Omental fat pad (tissue), 3 donors: ENCODE measurements at regions not wholly inside any gene's neighbourhood (a gene's known extent, or its start where the extent isn't known, plus 50 kb on each side); places are given as distances from the start of the nearest gene placed in this dataset.

Source experiments
- ATAC-seq: fragments of 150-250 bp; one replicate; pipeline ENCODE4 v1.9.1; 2016; ENCODE audit warnings: mild to moderate bottlenecking, moderate library complexity; ENCODE audit not compliant: low FRiP score
- DNase-seq: peaks from one replicate; pipeline ENCODE4 v3.0.0-alpha.2; 2019; ENCODE audit warnings: low spot score
- CTCF ChIP-seq, 3 donors: fragments of 450-650 bp; IDR thresholded peaks; one replicate each; pipeline ENCODE4 v1.5.1; 2016 to 2017; ENCODE audit warnings: antibody characterized with exemption in 3 of 3, mild to moderate bottlenecking in 3 of 3, moderate library complexity in 2 of 3

- DNase-seq, result peak; percentile 12
These were observed 93.7 kb upstream of the ID2 start for GRCh38 chr2:8587920-8588830.

GRCh38 chr2:8588831-8589191, 93.0 kb upstream of the ID2 start:
- peak; percentile 6 for DNase-seq
- no peak for TF ChIP-seq CTCF (IDR thresholded peaks at IDR 0.05)
- ATAC-seq, result no peak

More at GRCh38 chr2:8587920-8588830, 93.7 kb upstream of the ID2 start:
- no peak for TF ChIP-seq CTCF (IDR thresholded peaks at IDR 0.05)
- ATAC-seq, result no peak

- TF ChIP-seq CTCF (IDR thresholded peaks at IDR 0.05), result no peak
- no peak for ATAC-seq
- DNase-seq, result no peak
These were observed 92.1 kb upstream of the ID2 start for GRCh38 chr2:8589721-8590120.

- DNase-seq, result no peak
- TF ChIP-seq CTCF (IDR thresholded peaks at IDR 0.05), result no peak
- ATAC-seq, result no peak
These were observed 90.9 kb upstream of the ID2 start for GRCh38 chr2:8590938-8591337.

GRCh38 chr2:8592736-8593135, 89.1 kb upstream of the ID2 start:
- TF ChIP-seq CTCF (IDR thresholded peaks at IDR 0.05), result no peak
- ATAC-seq, result no peak

GRCh38 chr2:8593243-8593642, 88.6 kb upstream of the ID2 start:
- ATAC-seq (no peak), DNase-seq (no peak)
- TF ChIP-seq CTCF (IDR thresholded peaks at IDR 0.05), result no peak

More at GRCh38 chr2:8592736-8593135, 89.1 kb upstream of the ID2 start:
- DNase-seq, result peak; percentile 19
